ENCODE measurements at regions not wholly inside any gene's neighbourhood (a gene's known extent, or its start where the extent isn't known, plus 50 kb on each side); places are given as distances from the start of the nearest gene placed in this dataset.

DNA sequence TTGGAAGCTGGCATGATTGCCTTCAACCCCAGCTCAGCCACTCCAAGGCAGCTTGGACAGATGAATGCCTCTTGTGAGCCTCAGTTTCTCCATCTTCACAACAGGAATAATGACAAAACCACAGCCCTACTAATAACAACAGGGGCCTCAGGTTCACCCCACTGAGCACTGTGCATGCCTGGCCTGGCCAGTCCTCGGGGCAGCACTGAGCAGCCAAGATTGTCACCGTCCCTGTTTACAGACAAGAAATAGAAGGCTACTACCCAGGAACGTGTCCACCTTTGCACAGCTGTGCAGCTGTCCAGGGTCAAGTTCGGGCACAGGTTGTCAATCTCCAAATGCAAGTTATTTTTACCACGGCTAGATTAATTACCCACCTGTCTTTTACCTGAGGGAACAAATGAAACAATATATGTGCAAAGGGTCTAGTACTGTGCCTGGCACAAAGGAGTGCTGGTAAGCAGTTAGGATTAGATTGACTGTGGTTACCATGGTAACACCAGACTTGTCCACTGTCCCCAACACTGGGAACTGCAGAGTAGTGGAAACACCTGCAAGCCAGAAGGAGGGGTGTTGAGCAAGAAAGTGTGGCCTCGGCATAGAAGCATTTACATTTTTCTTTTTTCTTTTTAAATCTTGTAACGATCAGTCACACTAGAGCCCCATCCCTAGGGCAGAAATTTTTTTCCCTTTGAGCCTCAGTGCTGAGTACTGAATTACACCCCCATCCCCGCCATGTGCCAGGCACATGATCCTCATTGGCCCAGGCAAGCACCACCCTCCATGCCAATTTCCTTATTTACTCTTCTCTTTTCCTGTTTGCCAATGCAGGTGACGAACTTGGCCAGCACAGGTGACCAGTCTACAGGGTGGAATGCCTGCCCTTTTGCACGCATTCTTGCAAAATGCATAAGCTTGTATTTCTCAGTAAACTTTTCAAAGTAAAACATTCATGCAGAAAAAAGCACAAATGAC, 66.3 kb upstream of the SLC6A6 start:
- H3K4me3 ChIP-seq (ENCODE audit: control insufficient read depth, low read depth, low read length) = no peak overlapping the region
- TF ChIP-seq CTCF (conservative IDR thresholded peaks at IDR 0.05; ENCODE audit: control insufficient read depth, insufficient read depth, low read depth, low read length) = no peak
- no peak for DNase-seq (ENCODE audit: low read depth)

DNA sequence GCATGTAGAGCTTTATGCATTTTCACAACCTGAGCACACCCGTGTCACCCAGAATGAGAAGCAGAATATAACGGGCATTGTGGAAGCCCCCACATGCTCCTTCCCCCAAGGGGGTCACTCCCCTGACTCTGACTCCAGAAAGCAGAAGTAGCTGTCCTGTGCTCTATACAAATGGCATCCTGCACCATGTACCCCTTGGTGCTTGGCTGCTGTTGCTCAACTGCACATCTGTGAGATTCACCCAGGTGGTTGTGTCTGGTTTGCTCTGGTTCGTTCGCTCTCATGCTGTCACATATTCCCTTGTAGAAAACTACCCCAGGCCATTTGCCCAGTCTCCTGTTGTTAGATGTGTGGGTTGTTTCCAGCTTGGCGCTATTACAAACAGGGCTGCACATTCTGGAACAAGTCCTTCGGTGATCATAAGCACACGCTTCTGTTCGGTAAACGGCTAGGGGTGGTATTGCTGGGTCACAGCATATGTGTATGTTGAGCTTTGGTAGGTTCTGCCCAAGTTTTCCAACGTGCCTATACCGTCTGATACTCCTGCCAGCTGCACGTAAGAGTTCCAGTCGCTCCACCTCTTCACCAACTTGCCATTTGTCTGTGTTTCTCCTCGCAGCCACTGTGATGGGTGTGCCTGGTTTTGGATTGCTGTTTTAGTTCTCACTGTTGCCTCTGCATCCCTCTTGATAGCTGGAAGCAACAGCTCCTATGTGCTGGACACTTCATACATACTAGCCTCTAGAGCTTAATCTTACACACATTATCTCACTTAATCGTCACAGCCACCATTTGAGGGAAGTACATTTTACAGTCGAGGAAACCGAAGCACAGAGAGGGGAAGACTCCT, 65.4 kb upstream of the SLC6A6 start:
- DNase-seq (ENCODE audit: low read depth) = no peak
- no peak overlapping the region for H3K4me3 ChIP-seq (ENCODE audit: control insufficient read depth, low read depth, low read length)
- no peak for TF ChIP-seq CTCF (conservative IDR thresholded peaks at IDR 0.05; ENCODE audit: control insufficient read depth, insufficient read depth, low read depth, low read length)

GRCh38 chr3:14337828-14338227, 64.6 kb upstream of the SLC6A6 start:
- H3K4me3 ChIP-seq (ENCODE audit: control insufficient read depth, low read depth, low read length) = no peak overlapping the region
- DNase-seq (ENCODE audit: low read depth) = no peak
- TF ChIP-seq CTCF (conservative IDR thresholded peaks at IDR 0.05; ENCODE audit: control insufficient read depth, insufficient read depth, low read depth, low read length) = no peak

DNA sequence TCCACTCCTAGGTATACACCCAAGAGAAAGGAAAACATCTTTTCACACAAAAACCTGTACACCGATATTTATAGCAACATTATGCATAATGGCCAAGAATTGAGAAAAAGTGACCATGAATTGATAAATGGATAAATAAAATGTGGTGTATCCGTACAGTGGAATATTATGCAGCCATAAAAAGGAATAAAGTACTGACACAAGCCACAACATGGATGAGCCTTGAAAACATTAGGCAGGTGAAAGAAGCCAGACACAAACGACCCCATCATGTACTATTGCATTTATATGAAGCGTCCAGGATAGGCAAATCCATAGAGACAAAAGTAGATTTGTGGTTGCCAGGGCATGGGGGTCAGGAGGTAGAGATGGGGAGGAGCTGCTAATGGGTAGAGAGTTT, 64.2 kb upstream of the SLC6A6 start:
- DNase-seq (ENCODE audit: low read depth) = no peak
- no peak overlapping the region for H3K4me3 ChIP-seq (ENCODE audit: control insufficient read depth, low read depth, low read length)
- no peak for TF ChIP-seq CTCF (conservative IDR thresholded peaks at IDR 0.05; ENCODE audit: control insufficient read depth, insufficient read depth, low read depth, low read length)

- DNase-seq (ENCODE audit: low read depth) = no peak
- no peak overlapping the region for H3K4me3 ChIP-seq (ENCODE audit: control insufficient read depth, low read depth, low read length)
- TF ChIP-seq CTCF (conservative IDR thresholded peaks at IDR 0.05; ENCODE audit: control insufficient read depth, insufficient read depth, low read depth, low read length) = no peak
These were observed 63.4 kb upstream of the SLC6A6 start for GRCh38 chr3:14338898-14339458.

DNA sequence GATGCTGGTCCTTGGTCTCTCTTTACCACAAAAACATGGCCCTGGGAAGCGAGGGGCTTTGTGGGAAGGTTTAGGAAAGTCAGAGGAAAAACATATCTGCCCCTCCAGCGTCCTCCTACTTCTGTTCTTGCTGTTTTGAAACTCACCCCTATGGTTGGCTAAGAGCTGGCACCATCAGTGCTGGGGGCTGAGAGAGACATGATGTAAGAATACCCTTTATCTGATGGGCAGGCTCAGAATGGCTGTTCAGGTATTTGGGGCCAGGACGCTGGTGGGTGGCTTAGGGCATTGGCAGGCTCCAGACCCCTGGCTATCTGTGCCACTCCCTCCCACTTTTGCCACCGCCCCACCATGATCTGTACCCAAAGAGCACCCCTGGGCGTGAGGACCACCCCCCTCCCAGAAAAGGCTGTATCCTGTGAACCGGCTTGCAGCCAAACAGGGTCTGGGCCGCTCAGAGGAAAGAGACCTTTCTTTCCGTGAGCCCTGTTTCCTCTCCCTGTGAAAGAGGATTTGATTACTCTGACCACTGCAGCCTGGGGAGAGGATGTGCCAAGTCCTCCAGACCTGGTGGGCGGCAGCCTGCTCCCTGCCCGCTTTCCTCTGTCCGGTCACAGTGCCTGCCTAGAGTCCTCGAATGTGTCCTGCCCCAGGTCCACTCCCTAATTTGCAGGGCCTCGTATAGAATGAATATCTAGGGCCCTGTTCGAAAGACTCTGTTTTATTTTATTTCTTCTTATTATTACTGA, 61.3 kb upstream of the SLC6A6 start:
- no peak overlapping the region for H3K4me3 ChIP-seq (ENCODE audit: control insufficient read depth, low read depth, low read length)
- TF ChIP-seq CTCF (conservative IDR thresholded peaks at IDR 0.05; ENCODE audit: control insufficient read depth, insufficient read depth, low read depth, low read length) = no peak
- no peak for DNase-seq (ENCODE audit: low read depth)
